ENCODE measurements at regions not wholly inside any gene's neighbourhood (a gene's known extent, or its start where the extent isn't known, plus 50 kb on each side); places are given as distances from the start of the nearest gene placed in this dataset.

GRCh38 chr2:215876139-215876936 lies 137.0 kb downstream of the MREG start:
- no peak for TF ChIP-seq CTCF (IDR thresholded peaks at IDR 0.05; ENCODE audit: low read depth, low read length, poor library complexity, severe bottlenecking)
- no peak for TF ChIP-seq EZH2phosphoT487 (IDR thresholded peaks at IDR 0.05; ENCODE audit: borderline replicate concordance, low read length)

Measured in DOHH2 (cell line).